Head of caudate nucleus (tissue), 42 donors: ENCODE measurements at regions not wholly inside any gene's neighbourhood (a gene's known extent, or its start where the extent isn't known, plus 50 kb on each side); places are given as distances from the start of the nearest gene placed in this dataset.
"Not testable (repeated sequence)": the region's sequence is repeated elsewhere in the genome, so short reads cannot be mapped to it uniquely, and the experiment has no call there.

ENCODE experiments used
- DNase-seq, 42 donors: peaks; one replicate each; pipeline versions ENCODE4 v3.0.0 to v3.0.0-alpha.2; 2020 to 2021; ENCODE audit warnings: mixed read lengths in 7 of 42
- intact Hi-C: fragments of 100-400 bp; cut with DNase I; formaldehyde crosslinking; loops from one replicate; pipeline ENCODE4 v1.15.0; 2022

DNA sequence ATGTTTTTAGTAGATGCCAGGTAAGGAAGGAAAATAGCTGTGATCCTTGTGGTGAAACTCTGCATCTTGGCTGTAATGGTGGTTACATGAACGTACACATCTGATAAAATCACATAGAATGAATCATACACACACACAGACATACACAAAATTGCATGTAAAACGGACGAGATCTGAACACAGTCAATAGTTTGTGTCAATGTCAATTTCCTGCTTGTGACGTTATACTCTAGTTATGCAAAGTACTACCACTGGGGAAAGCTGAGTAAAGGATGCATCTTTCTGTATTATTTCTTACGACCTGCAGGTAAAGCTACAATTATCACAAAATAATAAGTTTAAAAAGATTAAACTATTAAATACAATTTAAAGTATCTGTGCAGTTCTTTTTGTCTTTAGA is 493.7 kb upstream of the ZP4 start:
- DNase-seq: no peak
- intact Hi-C loops: no loop called here

DNA sequence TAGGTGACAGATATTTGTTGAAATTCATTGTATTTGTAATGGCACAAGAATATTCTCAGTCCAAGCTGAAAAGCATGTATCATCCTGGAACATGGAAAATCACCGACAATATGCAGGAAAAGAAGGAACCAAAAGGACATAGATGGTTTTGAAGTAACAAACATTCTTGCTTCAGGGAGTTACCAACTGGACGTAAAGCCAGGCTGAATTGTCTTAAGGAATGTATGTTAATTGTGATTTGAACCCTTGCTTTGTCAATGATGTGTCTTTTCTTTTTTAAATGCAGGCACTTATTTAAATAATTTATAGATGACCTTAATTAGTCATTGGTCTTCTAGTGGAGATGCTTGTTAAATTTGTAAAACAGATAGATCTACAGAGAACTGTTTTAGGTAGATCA is 489.4 kb upstream of the ZP4 start:
- intact Hi-C loops: no loop called here
- no peak for DNase-seq

DNA sequence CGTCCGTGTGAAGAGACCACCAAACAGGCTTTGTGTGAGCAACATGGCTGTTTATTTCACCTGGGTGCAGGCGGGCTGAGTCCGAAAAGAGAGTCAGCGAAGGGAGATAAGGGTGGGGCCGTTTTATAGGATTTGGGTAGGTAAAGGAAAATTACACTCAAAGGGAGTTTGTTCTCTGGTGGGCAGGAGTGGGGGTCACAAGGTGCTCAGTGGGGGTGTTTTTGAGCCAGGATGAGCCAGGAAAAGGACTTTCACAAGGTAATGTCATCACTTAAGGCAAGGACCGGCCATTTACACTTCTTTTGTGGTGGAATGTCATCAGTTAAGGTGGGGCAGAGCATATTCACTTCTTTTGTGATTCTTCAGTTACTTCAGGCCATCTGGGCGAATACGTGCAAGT is 488.7 kb upstream of the ZP4 start:
- intact Hi-C loops, DNase-seq: not testable (repeated sequence)

DNA sequence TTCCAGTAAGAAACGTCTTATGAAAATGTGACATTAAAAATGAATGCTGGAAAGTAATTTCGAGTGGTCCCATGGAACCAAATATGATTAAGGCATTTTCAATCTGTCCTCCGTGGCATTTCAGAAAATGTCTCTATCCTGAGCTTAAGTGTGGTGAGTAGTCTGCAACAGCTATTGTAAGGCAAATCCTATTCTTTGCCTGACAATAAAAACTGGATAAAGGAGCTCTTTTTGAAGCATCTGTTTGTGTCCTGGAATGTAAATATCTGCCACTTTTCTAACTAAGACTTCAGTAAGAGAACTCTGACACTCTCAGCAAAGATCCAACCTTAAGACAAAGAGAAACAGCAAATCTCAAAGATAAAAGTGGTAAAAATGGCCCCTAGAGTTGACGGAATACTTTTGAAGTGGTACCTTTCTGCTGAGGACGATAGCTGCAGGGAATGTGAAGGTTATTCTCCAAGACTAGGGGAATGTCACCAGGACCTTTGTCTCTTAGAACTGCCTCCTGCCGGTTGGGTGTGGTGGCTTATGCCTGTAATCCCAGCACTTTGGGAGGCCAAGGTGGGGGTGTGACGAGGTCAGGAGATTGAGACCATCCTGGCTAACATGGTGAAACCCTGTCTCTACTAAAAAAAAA is 486.7 kb upstream of the ZP4 start:
- no peak for DNase-seq
- intact Hi-C loops: no loop called here

DNA sequence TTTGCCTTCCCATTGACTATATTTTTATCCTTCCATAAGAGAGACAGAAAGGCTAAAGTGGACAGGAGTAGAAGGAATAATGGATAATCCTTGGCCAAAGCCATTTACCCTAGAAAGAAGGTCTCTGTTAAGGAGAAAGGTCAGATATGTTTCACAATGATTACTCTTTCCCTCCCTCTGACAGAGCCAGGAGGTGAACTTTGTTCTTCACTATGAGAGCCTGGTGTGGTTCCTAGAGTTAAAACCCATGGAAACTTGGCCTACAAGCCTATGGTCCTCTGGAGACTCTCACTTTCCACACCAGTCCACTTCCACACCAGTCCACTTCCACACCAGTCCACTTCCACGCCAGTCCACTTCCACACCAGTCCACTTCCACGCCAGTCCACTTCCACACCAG is 479.9 kb upstream of the ZP4 start:
- no peak for DNase-seq
- intact Hi-C loops: no loop called here

DNA sequence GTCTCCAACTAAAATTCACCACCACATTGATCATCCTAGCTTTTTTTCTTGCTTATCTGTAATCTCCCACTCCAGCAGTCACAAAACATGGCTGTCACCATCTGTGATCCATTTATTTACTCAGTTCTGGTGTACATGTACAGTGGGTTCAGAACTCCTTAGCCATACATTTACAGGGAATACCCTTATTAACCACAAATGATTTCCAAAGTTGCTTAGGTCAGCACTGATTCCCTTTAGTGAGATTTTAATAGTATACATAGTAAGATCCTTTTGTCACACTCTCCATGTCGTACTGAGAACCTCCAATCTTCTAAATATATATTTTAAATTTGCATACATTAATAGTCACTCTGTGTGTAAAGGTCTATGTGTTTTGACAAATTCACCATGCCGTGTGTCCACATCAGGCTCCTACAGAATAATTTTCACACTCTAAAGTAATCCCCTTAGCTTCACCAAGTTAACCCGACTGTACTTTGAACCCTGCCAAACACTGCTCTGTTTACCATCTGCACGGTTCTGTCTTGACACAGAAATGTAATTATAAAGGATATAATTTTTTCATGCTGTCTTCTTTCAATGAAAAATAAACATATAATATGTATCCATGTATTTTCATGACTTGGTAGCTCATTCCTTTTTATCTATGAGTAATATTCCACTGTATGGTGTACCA is 473.6 kb upstream of the ZP4 start:
- intact Hi-C loops: no loop called here
- no peak for DNase-seq

DNA sequence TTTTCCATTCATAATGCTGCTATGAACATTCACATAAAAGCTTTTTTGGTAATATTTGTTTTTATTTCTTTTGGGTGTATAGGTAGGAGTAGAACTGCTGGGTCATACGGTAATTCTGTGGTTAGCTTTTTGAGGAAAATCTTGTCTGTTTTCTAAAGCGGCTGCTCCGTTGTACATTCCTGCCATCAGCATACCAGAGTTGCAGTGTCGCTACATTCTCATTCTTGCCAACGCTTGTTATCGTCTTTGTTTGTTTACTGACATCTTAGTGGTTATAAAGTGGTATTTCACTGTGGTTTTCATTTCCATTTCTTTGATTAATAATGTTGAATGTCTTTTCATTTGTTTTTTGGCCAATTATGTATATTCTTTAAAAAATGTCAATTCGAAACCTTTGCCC is 469.8 kb upstream of the ZP4 start:
- intact Hi-C loops: no loop called here
- DNase-seq: no peak

DNA sequence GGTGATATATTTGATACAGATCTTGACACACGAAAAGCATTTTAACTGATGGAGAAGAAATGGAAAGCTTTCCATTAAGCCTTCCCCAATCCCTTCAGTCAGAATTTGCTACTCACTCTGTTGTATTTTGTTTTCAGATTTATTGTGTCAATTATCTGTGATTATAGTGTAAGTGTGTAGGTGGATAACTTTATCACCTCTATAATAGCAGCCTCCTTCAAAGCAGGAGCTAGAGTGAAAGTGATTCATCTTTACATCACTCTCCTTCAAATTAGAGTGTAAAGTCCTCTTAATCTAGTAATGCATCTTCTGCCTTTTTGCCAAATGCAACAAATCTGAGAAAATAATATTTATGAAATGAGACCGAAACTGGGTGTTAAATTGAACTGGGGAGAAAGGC is 459.7 kb upstream of the ZP4 start:
- intact Hi-C loops: no loop called here
- no peak for DNase-seq

DNA sequence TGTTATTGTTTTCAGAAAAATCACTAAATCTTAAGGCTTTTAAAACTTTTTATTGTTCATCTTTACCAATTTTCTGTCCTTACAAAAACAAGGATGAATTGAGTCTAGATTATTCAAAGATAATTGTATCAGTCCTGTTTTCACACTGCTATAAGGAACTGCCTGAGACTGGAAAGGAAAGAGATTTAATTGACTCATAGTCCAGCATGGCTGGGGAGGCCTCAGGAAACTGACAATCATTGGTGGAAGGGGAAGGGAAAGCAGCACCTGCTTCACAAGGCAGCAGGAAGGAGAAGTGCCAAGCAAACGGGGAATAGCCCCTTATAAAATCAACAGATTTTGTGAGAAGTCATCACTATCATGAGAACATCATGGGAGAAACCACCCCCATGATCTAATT is 455.6 kb upstream of the ZP4 start:
- intact Hi-C loops: no loop called here
- no peak for DNase-seq

DNA sequence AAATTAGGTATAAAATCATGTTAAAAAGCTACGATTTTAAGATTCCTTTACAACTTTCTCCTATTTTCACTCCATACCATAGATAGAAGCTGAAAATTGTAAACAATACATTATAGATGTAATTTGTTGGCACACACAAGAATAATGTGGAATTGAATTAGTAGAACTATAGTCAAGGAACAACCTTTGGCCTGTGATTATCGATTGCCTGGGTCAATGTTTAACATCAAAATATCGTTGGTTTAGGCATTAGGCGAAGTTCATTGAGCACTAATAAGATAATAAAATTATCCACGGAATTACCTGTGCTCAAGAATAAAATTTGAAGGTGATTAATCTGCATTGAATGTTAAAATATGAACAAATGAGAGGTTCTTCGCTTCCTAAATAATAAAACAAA is 455.1 kb upstream of the ZP4 start:
- no peak for DNase-seq
- intact Hi-C loops: no loop called here

DNA sequence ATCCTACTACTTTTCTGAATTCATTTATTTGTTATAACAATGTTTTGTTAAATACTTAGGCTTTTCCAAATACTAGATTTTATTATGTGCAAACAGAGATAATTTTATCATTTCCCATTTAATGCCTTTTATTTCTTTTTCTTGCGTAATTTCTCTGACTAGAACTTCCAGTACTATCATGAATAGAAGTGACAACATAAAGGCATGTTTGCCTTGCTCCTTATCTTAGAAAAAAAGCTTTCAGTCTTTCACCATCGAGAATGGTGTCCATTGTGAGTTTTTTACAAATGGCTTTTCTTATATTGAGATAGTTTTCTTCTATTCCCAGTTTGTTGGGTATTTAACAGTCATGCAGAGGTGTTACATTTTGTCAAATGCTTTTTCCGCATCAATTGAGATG is 453.1 kb upstream of the ZP4 start:
- intact Hi-C loops: no loop called here
- DNase-seq: no peak

DNA sequence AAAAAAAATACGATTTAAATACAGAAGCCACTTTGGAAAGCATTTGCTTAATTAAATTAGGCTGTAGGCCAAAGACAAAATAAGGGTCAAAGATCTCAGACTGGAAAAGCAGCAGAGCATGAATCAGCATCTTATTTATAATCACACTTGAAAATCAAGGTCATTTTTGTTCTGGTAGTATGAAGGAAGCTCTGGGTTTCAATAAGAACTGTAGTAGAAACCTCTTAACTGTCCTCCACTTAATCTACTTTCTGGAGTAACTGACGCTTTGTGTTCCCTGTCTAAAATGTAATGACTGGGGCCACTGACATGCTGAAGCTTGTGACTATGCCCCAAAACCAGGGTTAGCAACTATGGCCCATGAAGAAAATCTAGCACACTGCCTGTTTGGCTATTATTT is 450.7 kb upstream of the ZP4 start:
- no peak for DNase-seq
- intact Hi-C loops: no loop called here

DNA sequence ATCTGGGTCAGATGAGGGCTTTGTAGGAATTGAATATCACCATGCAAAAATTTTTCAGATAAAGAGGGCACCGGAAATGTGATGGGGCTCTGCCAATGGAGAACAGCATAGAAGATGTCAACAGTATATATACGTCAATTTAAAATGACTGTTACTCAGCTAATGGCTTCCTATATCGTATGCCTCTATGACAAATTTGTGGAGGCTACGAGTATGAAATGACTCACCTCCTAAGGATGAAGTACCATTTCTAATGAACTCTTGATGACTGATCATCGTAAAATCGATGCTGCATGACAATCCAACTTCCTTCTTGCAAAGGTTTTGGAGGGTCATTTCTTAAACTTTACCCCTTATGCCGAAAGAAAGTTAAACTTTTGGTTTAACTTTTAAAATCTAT is 450.3 kb upstream of the ZP4 start:
- intact Hi-C loops: no loop called here
- DNase-seq: no peak

DNA sequence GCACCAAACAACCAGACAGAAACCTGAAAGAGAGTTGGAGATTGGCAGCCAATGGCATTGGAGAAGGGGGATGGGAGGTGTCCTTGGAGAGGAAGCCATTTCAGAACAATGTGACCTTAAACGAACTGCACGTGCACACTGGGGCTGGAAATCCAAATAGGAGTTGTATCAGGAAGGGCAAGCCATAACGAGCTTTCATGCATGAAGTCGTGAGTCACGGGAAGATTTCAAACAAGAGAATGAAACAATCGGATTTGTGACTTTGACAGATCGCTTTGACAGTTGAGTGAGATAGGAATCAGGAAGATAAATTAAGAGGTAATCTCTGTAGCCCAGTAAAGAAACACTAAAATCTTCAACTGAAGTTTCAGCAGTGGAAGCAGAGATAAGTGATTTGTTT is 445.8 kb upstream of the ZP4 start:
- intact Hi-C loops: no loop called here

DNA sequence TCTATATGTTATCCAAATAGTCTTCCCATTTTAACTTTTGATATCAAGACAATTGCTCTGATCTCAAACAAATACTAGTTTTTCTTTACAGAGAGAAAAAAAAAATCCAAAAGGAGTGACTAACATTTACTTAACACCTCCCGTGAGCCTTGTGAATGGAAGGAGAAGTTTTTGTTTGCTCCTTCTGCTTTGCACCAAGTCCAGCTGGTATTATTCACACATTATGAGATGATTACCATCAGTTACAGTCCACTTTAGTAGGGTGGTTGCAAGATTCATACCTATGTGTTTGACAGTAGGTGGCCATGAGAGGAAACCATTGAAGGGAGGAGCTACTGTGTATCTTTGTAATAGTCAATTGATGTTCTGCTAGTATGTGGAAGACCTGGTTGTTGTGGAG is 443.4 kb upstream of the ZP4 start:
- intact Hi-C loops: no loop called here

More for the DNA sequence above, 445.8 kb upstream of the ZP4 start:
- DNase-seq: no peak

DNA sequence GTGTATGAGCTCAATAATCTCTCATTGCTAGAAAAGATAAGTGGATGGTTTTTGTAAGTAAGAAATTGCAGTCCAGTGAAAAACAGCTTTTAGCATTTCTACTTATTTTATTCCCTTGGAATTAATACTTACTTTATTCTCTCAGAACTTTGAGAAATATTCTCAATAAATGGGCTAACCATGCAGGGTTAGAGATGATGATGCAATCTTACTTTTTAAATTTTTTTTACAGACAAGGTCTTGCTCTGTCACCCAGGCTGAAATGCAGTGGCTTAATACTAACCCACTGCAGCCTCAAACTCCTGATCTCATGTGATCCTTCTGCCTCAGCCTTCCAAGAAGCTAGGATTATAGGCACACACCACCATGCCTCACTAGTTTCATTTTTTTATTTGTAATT is 440.8 kb upstream of the ZP4 start:
- intact Hi-C loops: no loop called here
- DNase-seq: no peak

More for the DNA sequence above, 443.4 kb upstream of the ZP4 start:
- DNase-seq: no peak

DNA sequence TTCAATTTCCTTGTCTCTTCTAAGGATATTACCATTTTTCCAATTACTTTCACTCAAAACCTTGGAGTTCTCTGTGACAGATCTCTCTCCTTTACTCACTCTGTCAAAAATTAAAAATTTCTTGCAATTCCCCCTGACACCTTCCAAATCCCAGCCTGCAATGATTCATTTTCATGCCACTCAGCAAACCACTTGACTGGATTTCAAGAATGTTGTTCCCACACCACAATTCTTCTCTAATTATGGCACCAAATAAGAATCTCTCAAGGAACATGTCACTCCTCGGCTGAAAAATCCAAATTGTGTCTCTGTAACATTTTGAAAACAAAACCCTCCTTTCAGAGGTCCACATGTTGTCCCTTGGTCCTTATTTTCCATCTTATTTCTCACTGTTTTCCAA is 438.9 kb upstream of the ZP4 start:
- intact Hi-C loops: no loop called here
- DNase-seq: peak in 7 of 42 donors; percentile 12 to 45 (median 22)

DNA sequence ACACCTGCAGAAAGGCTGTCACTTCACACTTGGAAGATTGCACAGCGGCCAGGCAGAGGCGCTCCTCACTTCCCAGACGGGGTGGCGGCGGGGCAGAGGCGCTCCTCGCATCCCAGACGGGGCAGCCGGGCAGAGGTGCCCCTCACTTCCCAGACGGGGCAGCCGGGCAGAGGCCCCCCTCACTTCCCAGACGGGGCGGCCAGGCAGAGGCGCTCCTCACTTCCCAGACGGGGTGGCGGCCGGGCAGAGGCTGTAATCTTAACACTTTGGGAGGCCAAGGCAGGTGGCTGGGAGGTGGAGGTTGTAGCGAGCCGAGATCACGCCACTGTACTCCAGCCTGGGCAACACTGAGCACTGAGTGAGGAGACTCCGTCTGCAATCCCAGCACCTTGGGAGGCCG is 436.3 kb upstream of the ZP4 start:
- DNase-seq, intact Hi-C loops: not testable (repeated sequence)

DNA sequence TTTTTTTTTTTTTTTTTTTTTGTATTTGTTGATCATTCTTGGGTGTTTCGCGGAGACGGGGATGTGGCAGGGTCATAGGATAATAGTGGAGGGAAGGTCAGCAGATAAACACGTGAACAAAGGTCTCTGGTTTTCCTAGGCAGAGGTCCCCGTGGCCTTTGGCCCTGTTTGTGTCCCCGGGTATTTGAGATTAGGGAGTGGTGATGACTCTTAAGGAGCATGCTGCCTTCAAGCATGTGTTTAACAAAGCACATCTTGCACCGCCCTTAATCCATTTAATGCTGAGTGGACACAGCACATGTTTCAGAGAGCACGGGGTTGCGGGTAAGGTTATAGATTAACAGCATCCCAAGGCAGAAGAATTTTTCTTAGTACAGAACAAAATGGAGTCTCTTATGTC is 435.8 kb upstream of the ZP4 start:
- intact Hi-C loops, DNase-seq: not testable (repeated sequence)

DNA sequence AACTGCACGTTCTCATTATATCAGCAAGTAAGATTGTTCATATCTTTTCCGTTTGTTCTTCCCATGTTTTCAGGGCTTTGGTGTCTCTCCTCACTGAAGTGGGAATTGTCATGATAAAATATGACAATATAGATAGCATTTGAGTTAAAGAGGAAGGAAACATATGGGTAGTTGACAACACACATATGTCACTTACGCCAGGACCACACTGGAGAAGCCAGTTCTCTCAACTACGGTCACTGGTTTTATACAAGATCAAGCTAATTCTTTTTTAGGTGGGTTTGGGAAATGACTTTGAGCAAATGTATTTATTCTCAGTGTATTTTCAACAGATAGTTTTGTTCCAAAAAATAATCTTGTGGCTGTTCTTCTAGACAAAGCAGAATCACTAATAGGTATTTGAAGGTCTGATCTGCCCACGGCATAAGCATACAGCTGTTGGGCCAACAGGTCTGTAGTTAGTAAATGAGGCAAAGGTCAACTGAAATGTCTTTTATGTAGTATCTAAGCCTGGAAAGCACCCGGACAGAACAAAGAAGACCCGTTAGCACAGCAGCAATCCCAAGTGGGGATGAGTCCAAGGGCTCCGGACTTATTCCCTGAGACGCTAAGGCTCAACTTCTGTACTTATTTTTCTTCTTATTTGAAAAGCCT is 433.6 kb upstream of the ZP4 start:
- DNase-seq: no peak
- intact Hi-C loops: no loop called here

DNA sequence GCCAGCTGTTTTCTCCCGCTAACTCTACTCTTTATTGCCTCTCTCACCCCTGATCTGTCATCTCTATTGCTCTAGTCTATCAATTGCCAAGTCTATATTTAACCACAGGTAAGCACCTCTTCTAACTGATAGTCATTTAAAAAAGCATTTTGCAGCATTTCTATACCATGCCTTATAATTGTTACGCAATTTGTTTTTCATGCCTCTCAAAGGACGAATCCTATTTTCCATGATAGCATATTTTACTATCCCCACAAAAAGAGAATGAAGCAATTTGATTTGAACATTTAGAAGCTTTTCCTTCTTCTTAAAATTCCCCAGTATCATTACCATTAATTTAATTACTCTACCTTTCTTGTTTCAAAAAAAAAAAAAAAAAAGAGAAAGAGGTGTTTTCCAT is 432.8 kb upstream of the ZP4 start:
- intact Hi-C loops: no loop called here
- DNase-seq: no peak
